ENCODE measurements at regions not wholly inside any gene's neighbourhood (a gene's known extent, or its start where the extent isn't known, plus 50 kb on each side); places are given as distances from the start of the nearest gene placed in this dataset.

GRCh38 chr13:72570019-72570418 lies 157.4 kb downstream of the MZT1 start:
- TF ChIP-seq CTCF (IDR thresholded peaks at IDR 0.05; ENCODE audit: low read length) (no peak), EZH2 (IDR thresholded peaks at IDR 0.05; ENCODE audit: borderline replicate concordance, low read length) (no peak)

Data from OCI-LY1 (cell line).